ENCODE measurements at regions not wholly inside any gene's neighbourhood (a gene's known extent, or its start where the extent isn't known, plus 50 kb on each side); places are given as distances from the start of the nearest gene placed in this dataset.
"Not testable (repeated sequence)": the region's sequence is repeated elsewhere in the genome, so short reads cannot be mapped to it uniquely, and the experiment has no call there.

DNA sequence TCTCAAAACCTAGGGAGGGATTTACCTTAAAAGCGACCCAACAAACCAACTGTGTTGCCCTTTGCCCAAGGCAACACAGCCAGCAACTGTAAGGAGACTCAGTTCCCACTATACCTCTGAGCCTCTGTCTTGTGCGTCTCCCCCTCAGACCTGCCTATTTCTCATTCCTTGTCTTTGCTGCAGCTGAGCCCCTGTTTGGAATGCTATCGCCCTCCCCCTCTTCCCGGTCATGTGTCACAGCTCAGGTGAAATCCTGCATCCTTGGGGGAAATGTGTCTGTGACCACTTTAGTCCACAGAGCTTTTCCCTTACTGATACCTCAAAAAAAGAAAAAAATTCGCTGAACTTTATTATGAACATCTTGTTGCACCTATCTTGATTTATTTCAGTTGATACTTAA lies 52.0 kb upstream of the LRIG1 start:
- DNase-seq (ENCODE audit: low spot score): no peak
- intact Hi-C loops (cut with DNase I): no loop called here

DNA sequence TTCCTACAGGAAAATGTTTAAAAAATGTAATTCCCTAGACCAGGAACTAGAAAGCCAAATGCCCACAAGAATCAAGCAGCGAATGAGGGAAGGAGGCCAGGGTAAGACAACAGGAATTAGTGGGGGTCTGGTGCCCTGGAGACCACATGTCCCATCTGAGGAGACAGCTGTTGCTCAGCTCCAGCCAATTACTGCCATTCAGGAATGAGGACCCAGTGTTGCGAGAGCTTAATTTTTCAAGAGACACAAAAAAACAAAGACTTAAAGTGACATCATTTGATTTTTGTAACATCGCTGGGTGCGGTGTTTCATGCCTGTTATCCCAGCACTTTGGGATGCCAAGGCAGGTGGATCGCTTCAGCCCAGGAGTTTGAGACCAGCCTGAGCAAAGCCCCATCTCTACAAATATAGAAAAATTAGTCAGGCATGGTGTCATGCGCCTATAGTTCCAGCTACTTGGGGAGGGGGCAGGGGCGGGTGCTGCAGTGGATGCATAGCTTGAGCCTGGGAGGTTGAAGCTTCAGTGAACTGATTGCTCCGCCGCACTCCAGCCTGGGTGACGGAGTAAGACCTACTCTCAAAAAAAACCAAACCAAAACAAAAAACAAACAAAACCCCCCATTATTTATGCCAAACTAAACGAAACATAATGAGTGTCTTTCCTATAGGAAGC lies 52.8 kb upstream of the LRIG1 start:
- intact Hi-C loops (cut with DNase I): no loop called here
- DNase-seq (ENCODE audit: low spot score): no peak

DNA sequence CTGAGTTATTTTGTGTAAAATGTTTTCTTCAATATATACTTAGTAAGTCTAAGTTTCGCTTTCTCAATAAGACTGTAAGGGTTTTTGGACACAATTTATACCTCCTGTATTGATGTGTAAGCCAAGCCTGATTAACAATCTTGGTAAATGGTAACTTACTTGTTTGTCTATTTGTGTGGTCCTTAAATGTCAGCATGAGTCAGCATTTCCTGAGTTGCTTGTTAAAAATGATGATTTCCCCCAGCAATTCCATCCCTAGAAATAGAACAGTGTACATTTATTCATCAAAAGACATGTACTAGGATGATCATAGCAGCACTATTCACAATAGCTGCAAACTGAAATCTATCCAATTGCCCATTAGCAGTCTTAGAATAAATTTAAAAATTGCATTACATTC lies 53.4 kb upstream of the LRIG1 start:
- DNase-seq (ENCODE audit: low spot score): no peak
- intact Hi-C loops (cut with DNase I): no loop called here

DNA sequence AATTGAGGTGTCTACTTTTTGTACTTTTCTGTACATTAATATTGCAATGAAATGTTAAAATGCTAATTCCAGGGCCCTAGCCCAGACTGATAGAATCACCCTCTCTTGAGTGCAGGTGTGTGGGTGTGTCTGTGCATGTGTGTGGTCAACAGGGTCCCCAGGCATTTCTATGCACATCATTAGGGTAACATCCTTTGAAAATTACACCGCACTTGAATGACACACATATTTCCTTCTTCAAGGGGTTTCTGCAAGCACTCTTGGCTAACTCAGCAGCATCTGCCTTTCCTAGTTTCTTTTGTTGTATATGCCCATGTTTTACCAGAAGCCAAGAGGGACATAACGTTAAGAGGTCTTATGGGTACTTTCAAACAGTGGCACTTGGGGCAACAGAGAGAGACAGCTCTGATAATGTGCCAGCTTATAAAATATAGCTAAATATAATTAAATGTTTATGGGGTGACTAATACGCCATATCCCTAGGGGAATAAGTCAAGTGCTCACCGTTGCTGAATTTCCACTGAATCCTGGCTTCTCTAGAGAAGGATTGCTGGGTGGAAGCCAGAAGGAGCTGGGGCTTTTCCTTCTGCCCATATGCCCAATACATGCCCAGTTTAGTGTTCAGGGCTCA lies 54.5 kb upstream of the LRIG1 start:
- intact Hi-C loops (cut with DNase I): no loop called here
- DNase-seq (ENCODE audit: low spot score): no peak

DNA sequence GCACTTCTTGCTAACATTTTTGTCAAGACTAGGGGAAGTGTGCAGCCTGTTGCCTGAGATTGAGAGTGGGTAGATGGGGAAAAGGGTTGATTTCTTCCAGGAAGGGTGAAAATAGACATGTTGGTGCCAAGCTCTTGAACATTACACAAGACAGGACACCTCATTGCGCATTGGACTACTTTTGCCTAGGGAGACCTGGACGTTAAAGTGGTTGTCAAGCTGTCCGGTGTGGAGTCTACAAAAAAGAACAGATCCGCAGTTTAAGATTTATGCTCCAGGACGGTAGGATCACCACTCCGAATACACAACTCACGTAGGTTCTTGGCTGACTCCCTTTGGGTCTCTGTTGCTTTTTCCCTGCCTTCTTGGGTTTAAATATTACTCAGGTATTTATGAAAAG lies 56.3 kb upstream of the LRIG1 start:
- intact Hi-C loops (cut with DNase I): no loop called here
- no peak for DNase-seq (ENCODE audit: low spot score)

DNA sequence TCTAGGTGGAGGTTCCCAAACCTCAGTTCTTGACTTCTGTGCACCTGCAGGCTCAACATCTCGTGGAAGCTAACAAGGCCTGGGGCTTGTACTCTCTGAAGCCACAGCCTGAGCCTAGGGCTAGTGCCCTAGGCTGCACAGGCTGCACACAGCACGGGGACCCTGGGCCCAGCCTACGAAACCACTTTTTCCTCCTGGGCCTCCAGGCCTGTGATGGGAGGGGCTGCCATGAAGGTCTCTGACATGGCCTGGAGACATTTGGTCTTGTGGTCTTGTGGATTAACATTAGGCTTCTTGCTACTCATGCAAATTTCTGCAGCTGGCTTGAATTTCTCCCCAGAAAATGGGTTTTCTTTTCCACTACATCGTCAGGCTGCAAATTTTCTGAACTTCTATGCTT lies 59.1 kb upstream of the LRIG1 start:
- DNase-seq (ENCODE audit: low spot score); intact Hi-C loops (cut with DNase I): not testable (repeated sequence)

DNA sequence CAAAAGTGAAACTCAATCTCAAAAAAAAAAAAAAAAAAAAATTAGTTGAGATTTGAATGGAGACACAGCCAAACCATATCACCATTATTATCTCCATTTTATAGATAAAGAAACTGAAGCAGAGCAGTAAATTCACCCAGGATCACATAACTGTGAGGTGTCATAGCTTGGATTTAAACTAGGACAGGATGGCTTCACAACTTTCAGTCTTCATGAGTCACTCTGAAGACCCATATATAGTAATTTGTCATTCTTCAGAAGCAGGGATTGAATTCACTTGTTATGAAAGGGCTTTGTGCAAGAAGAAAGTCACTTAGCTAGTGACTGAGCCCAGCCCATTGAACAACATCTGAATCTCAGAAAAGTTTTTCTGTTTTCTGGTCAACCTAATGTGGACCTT lies 60.5 kb upstream of the LRIG1 start:
- DNase-seq (ENCODE audit: low spot score): no peak
- intact Hi-C loops (cut with DNase I): no loop called here

DNA sequence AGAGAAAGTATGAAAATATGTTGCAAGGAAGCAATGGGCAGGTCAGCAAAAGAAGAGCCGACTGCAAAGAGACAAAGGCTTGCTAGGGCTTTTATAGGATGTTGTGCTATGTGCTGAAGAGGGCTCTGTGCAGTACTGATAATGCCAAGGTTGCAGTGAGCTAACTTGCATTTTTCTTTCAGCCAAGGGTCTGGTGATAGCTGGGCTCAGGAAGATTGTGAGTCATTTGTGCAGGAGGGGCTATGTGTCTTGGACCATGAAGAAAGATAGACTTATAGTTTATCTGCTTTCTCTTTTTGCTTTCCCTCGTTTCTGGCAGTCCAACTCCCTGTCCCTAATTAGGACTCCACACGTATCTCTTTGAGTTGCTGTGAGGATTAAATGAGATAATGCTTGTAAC lies 64.5 kb upstream of the LRIG1 start:
- intact Hi-C loops (cut with DNase I): no loop called here
- DNase-seq (ENCODE audit: low spot score): no peak

DNA sequence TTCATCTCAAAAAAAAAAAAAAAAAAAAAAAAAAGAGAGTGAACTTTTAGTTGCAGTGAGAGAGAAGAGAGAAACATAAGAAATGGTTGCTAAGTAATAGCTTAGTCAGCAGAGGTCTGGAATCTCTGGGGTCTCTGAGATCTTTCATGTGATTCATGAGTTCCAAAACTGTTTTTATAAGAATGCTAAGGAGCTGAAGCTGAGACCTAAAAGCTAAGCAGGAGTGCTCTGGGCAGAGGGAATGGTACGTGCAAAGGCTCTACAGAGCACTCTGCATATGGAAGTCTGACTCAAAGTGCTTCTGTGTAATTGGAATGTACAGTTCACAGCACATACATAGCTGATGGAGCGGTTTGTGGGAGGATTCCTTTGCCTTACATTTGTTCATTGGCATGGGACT lies 66.3 kb upstream of the LRIG1 start:
- no peak for DNase-seq (ENCODE audit: low spot score)
- intact Hi-C loops (cut with DNase I): no loop called here

DNA sequence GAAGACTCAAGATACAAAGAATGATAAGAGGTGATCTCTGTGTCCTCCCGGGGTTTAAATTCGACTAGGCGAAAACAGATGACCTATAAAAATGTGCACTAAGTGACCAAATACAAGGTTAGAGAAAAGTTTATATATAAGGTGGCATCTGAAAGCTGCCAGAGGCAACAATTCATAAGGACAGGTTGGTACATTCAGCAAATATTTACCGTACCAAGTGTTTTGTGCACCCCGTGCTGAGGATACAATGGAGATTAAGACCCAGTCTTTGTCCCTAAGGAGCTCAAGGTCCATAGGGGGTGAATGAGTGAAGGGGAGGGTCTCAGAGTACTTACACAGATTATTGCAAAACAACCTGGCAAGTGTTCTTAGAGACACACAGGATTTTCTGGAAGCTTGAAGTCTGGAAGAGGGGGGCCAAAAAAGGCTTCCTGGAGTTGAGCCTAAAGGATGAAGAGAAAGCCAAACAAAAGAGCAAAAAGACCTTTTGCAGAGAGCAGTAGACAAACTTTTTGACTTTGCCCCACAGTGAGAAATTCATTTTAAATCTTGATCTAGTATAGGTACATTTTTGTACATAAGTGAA lies 71.4 kb upstream of the LRIG1 start:
- intact Hi-C loops (cut with DNase I): loop anchor here in 1 of 2 donors (5.0 kb wide), 1 partner anchor 1250 kb away; no protein-coding TSS in a partner anchor
- no peak for DNase-seq (ENCODE audit: low spot score)

DNA sequence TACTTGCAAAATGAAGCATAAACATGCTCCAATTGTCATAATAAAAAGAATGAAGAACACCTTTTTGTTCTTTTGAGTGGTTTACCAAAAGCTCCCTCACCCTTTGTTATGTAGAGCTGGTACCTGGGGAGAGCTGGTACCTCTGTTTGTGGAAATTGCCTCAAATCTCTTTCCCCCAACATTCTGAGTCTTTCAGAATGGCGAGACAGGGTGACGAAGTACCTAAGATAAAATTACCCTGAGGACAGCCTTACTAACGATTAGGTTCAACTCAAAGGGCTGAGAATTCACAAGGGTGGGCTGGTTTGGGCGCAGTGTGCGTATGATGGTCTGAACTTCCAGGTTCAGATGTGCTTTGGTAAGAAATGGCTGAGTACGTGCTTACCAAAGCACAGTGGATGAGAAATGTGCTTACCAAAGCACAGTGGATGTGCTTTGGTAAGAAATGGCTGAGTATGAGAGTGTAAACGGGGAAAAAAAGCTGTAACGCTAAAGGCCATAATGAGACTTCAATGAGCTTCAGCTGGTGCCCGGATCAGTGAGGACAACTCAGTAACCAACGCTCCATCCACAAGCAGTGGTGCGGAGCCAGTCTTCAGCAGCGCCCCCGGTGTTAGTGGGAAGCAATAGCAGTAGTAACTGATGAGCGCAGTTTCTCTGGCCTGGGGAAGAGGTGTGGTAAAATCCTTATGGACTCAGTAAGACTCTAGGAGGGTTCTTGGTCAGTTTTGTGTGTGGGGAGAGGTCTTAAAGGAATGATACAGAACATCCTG lies 72.3 kb upstream of the LRIG1 start:
- intact Hi-C loops (cut with DNase I): loop anchor here in 1 of 2 donors (5.0 kb wide), 1 partner anchor 1251 kb away; no protein-coding TSS in a partner anchor
- DNase-seq (ENCODE audit: low spot score): no peak

DNA sequence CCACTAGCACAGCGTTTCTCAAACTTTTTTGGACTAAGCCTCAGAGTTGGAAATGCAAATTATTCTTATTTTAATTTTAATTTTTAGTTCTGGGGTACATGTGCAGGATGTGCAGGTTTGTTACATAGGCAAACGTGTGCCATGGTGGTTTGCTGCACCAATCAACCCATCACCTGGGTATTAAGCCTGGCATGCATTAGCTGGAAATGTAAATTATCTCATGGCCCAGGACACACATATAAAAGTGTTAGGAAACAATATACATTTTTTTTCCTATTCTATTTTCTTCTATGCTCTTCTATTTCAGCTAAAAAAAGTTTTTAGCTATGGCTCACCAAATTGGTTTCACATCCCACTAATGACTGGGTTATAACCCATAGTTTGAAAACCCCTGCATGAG lies 73.3 kb upstream of the LRIG1 start:
- intact Hi-C loops (cut with DNase I): loop anchor here in 1 of 2 donors (5.0 kb wide), 1 partner anchor 1252 kb away; no protein-coding TSS in a partner anchor
- no peak for DNase-seq (ENCODE audit: low spot score)

DNA sequence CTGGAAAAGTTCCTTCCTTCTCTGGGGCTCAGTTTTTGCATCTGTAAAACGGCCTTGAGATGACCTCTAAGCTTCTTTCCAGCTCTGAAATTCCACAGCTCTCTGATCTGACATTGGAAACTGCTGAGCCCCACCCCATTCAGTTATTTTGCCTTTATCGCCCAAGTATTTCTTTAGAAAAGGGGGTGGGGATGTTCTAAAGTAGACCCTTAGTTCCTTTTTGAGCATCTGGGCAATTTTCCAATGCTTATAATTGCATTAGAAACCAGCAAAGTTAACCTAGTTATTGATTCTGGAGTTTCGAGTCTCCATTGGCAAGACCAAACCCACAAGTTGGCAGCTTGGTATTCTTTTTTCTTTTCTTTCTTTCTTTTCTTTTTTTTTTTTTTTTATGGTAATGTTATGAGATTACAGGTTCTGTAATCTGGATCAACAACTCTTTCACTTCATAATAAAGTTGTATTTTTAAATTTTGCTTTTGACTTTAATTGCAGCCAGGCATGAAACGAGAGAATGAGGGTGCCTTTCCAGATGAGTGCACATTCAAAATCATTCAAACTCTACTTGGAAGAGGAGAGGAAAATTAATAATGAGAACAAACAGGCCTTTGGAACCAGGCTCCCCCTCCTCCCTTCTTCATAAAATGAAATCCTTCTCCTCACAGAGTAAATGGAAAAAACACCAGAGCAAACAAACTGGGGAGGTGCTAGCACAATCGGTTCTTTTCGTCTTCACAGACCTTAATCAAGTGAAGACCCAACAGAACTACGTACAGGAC lies 76.8 kb upstream of the LRIG1 start:
- intact Hi-C loops (cut with DNase I): no loop called here
- DNase-seq (ENCODE audit: low spot score): no peak

DNA sequence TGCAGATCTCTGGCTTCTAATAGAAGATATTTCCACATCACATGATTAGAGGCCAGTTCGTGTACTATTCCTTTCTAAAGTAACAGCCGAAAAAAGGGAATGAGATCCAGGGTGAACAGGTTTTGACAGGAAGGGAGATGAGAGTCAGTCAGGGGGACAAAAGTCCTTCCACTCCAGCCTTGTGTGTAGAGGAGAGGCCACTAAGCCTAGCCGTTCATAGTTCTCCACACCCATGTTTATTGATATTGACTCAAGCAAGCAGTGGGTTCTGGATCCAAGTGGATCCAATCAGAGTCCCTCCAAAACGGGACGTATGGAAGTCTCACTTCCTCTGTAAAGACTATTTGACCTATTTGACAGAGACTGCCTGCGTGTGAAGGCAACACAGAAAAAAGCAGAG lies 80.4 kb upstream of the LRIG1 start:
- intact Hi-C loops (cut with DNase I): no loop called here
- DNase-seq (ENCODE audit: low spot score): no peak

DNA sequence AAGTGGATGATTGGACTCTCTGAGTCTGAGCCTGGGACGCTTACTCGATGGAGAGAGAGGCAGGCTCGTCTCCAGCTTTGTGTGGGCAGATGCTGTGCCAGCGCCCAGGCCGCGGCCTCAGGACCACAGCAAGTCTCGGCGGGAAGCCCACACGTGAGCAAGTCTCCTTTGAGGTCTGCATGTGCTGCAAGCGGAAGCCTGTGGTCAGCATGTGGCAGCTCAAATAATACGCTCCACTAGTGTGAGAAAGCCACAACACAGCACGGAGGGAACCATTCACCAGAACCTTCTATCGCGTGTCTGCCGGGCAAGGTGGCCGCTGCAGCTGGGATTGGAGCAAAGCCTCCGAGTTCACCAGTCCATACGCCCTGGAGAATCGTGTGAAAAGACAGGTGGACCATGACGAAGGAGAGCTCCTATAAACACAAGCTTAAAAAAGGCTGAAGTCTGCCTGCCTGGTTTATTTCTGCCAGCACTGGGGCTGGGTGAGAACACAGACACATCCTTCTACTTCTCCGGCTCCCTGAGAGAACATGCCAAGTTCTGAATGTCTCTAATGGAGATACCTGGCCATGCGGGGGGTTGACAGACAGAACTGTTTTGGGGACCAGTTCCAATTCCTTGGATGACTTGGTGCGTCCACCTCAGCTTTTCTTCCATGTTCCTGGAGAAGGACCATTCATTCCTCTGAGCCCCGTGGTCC lies 82.0 kb upstream of the LRIG1 start:
- DNase-seq (ENCODE audit: low spot score): no peak

DNA sequence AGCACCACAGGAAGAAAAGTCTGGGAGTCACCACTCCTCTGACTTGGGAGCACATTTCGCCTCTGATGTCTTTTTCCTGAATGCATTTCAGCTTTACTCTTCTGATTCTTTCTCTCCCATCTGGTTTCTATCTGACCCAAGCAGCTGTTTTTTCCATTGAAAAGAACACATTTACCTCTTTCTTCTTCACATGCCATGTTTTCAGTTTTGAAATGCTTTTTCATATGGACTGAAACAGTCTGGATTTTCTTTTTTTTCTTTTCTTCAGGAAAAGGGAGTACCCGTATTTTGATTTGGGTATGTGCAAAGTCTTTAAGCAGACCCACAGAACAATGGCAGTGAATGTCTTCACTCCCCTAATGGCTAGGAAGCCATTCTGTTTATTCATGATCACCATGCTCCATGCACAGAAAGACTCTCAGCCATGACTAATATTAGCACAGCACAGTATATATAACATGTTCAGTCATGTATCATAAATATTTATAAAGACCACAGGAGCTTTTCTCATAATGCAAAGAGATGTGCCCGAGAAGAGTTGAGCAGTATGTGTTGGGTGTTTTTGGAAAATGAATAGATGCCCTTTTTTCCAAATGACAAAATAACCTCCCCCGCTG lies 82.7 kb upstream of the LRIG1 start:
- DNase-seq (ENCODE audit: low spot score): no peak

More for the DNA sequence above, 82.0 kb upstream of the LRIG1 start:
- intact Hi-C loops (cut with DNase I): no loop called here

DNA sequence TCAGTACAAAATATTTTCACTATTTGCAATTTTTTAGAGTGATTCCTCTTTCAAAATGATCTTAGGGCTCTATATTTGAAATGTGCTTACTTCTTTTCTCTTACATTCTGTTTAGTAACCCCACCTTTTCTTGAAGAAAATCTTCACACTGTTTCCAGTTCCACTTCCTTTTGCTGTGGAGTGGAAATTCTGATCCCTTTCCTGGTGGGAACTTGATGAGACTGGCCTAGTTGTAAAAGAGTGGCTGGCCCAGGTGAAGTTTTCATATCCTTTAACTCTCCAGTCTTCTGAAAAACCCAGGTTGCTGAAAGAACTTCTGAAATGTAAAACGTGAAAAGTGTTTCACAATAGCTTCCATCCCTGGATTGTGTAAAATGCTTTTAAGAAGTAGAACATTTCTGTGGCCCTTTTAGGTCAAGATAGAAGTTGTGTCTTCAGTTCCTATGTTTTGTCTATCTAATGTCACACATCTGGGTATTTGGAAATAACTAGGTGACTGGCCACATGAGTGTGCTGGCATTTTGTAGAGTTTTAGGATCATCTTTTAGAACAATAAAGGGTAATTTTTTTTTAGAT lies 84.8 kb upstream of the LRIG1 start:
- no peak for DNase-seq (ENCODE audit: low spot score)
- intact Hi-C loops (cut with DNase I): no loop called here

More for the DNA sequence above, 82.7 kb upstream of the LRIG1 start:
- intact Hi-C loops (cut with DNase I): no loop called here

DNA sequence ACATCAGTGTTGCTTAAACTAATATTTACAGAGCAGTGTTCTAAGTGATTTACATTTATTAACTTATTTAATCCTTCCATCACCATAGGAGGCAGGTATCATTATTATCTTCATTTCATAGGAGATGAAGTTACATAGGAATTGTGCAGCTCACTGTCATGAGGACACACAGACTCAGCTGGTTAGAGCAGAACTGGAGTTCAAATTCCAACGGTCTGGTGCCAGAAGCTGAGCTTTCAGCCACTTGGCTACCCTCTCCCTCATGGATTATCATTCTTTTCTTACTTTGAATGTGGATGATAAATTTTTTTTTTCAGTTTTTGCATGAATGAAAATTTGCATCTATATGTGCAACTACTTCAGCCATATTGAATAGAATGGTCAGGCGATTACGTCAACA lies 86.0 kb upstream of the LRIG1 start:
- no peak for DNase-seq (ENCODE audit: low spot score)
- intact Hi-C loops (cut with DNase I): no loop called here

All from posterior vena cava (tissue), 2 donors.